ENCODE measurements at regions not wholly inside any gene's neighbourhood (a gene's known extent, or its start where the extent isn't known, plus 50 kb on each side); places are given as distances from the start of the nearest gene placed in this dataset.

GRCh38 chr18:40210696-40211095 lies 1744.3 kb upstream of the PIK3C3 start:
- TF ChIP-seq CTCF (IDR thresholded peaks at IDR 0.05; ENCODE audit: low read depth, low read length): no peak
- TF ChIP-seq MAX (IDR thresholded peaks at IDR 0.05; ENCODE audit: low read depth, low read length): no peak
